PFSK-1 (cell line): ENCODE measurements at regions not wholly inside any gene's neighbourhood (a gene's known extent, or its start where the extent isn't known, plus 50 kb on each side); places are given as distances from the start of the nearest gene placed in this dataset.

Experiments
- FOXP2 ChIP-seq: optimal IDR thresholded peaks from 2 replicates; pipeline ENCODE3; 2011; ENCODE audit warnings: borderline replicate concordance, control low read depth, inconsistent platforms; ENCODE audit not compliant: insufficient read depth; ENCODE audit errors: extremely low read length, extremely low read depth
- POLR2AphosphoS5 ChIP-seq: IDR thresholded peaks from 2 replicates; pipeline ENCODE4 v1.6.1; 2012; ENCODE audit warnings: low read depth, mild to moderate bottlenecking, control low read depth, low read length, moderate library complexity
- REST ChIP-seq, 2 experiments: IDR thresholded peaks; 2 replicates each; pipeline versions ENCODE4 v1.6.1 to v1.8.0; 2011 to 2012; ENCODE audit warnings: low read depth in 2 of 2, low read length in 2 of 2, control low read depth in 1 of 2, inconsistent platforms in 1 of 2, mild to moderate bottlenecking in 1 of 2, moderate library complexity in 1 of 2; ENCODE audit not compliant: insufficient read depth in 1 of 2
- SIN3A ChIP-seq: IDR thresholded peaks from 2 replicates; pipeline ENCODE4 v1.6.1; 2012; ENCODE audit warnings: mild to moderate bottlenecking, low read length, moderate library complexity, borderline replicate concordance; ENCODE audit not compliant: insufficient read depth
- TAF1 ChIP-seq: IDR thresholded peaks from 2 replicates; pipeline ENCODE4 v1.6.1; 2012; ENCODE audit warnings: low read length, control low read depth, borderline replicate concordance; ENCODE audit not compliant: insufficient read depth

GRCh38 chr3:168272343-168272985 lies 176.7 kb upstream of the GOLIM4 start:
- TF ChIP-seq TAF1 = no peak
- TF ChIP-seq SIN3A = no peak
- TF ChIP-seq REST (IDR thresholded peaks at IDR 0.05; ENCODE audit: insufficient read depth in 1 of 2, low read depth in 2 of 2, low read length in 2 of 2) = no peak
- no peak for TF ChIP-seq POLR2AphosphoS5
- TF ChIP-seq FOXP2 = no peak
